GM12892 (cell line): ENCODE measurements at regions not wholly inside any gene's neighbourhood (a gene's known extent, or its start where the extent isn't known, plus 50 kb on each side); places are given as distances from the start of the nearest gene placed in this dataset.

Source experiments
- POLR2A ChIP-seq: IDR thresholded peaks from 2 replicates; pipeline ENCODE4 v1.6.1; 2011; ENCODE audit warnings: low read depth, low read length, control low read depth
- POLR2AphosphoS5 ChIP-seq: IDR thresholded peaks from 2 replicates; pipeline ENCODE4 v1.6.1; 2011; ENCODE audit warnings: low read depth, low read length, control low read depth

- TF ChIP-seq POLR2A (no peak), POLR2AphosphoS5 (no peak)
These were observed 781.3 kb upstream of the NRXN1 start for GRCh38 chr2:51813247-51813646.
